Gastroesophageal sphincter (tissue), 4 donors: ENCODE measurements at regions not wholly inside any gene's neighbourhood (a gene's known extent, or its start where the extent isn't known, plus 50 kb on each side); places are given as distances from the start of the nearest gene placed in this dataset.

Source experiments
- ATAC-seq: fragments of 150-250 bp; one replicate; pipeline ENCODE4 v1.9.1; 2016; ENCODE audit warnings: mild to moderate bottlenecking, moderate library complexity
- H3K27ac ChIP-seq, 4 donors: fragments of 200-600 bp; sonication (generic) in 3 of 4; 1 replicate in 3 of 4; 2 replicates in 1 of 4; pipeline ENCODE4 v1.5.1; 2016 to 2019
- H3K27me3 ChIP-seq: fragments of 200-600 bp; sonication (generic); one replicate; pipeline ENCODE4 v1.5.1; 2019
- H3K36me3 ChIP-seq, 2 donors: fragments of 200-600 bp; sonication (generic); one replicate each; pipeline ENCODE4 v1.5.1; 2019; ENCODE audit warnings: control low read depth in 1 of 2
- H3K4me1 ChIP-seq, 3 donors: fragments of 200-600 bp; sonication (generic); 1 replicate in 2 of 3; 2 replicates in 1 of 3; pipeline ENCODE4 v1.5.1; 2016 to 2019; ENCODE audit warnings: control low read depth in 2 of 3
- H3K4me3 ChIP-seq, 2 donors: fragments of 200-600 bp; sonication (generic); one replicate each; pipeline ENCODE4 v1.5.1; 2019; ENCODE audit warnings: mild to moderate bottlenecking in 1 of 2, moderate library complexity in 1 of 2
- H3K9me3 ChIP-seq, 3 donors: fragments of 200-600 bp; sonication (generic); one replicate each; pipeline ENCODE4 v1.5.1; 2017 to 2019; ENCODE audit warnings: control low read depth in 2 of 3
- EP300 ChIP-seq: sonication (generic); formaldehyde crosslinking; IDR thresholded peaks from one replicate; pipeline ENCODE4 v1.6.1; 2017; ENCODE audit warnings: antibody characterized with exemption, mild to moderate bottlenecking
- POLR2A ChIP-seq, 2 donors: fragments of 450-650 bp; IDR thresholded peaks; one replicate each; pipeline ENCODE4 v1.6.1; 2017; ENCODE audit warnings: antibody characterized with exemption in 2 of 2, mild to moderate bottlenecking in 2 of 2, moderate library complexity in 1 of 2
- POLR2AphosphoS5 ChIP-seq: sonication (generic); formaldehyde crosslinking; IDR thresholded peaks from one replicate; pipeline ENCODE4 v1.6.1; 2017; ENCODE audit warnings: antibody characterized with exemption
- WGBS, 2 donors: methylation state at CpG; one replicate each; pipeline ENCODE4 v1.1.5; 2018; ENCODE audit warnings: low coverage in 1 of 2; 5-methylcytosine and 5-hydroxymethylcytosine counted together
- TF ChIP-seq, protein P1 (sequence below), 4 experiments: fragments of 200-600 bp in 2 of 4; fragments of 450-650 bp in 2 of 4; sonication (generic) in 1 of 4; IDR thresholded peaks; one replicate each; pipeline ENCODE4 v1.5.1; 2017 to 2019; ENCODE audit warnings: antibody characterized with exemption in 4 of 4, mild to moderate bottlenecking in 2 of 4, moderate library complexity in 2 of 4

DNA sequence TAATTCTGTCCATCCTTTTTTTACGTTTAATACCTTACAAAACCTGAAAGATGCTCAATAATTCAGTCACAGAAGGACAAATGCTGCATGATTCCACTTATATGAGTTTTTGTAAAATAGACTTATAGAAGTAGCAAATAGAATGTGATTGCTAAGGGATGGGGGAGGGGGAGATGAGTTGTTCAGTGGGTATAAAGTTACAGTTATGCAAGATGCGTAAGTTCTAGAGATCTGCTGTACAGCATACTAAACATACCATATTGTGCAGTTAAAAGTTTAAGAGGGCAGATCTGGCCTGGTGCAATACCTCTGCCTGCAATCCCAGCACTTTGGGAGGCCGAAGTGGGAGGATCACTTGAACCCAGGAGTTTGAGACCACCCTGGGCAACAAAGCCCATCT is 78.8 kb downstream of the TET3 start:
- H3K36me3 ChIP-seq = no peaks in the 10 kb centered on the region
- H3K4me1 ChIP-seq = peaks cover 0 to 12% (median 0%) of the 10 kb centered on the region in 3 donors
- no peak for ATAC-seq
- no peaks in the 10 kb centered on the region for H3K27me3 ChIP-seq
- 81 to 93% methylated on average over 3 of the region's 3 CpGs for WGBS, 2 donors
- TF ChIP-seq EP300 (no peak), POLR2A (IDR thresholded peaks at IDR 0.05) (no peak), POLR2AphosphoS5 (no peak)
- TF ChIP-seq, protein P1, sequence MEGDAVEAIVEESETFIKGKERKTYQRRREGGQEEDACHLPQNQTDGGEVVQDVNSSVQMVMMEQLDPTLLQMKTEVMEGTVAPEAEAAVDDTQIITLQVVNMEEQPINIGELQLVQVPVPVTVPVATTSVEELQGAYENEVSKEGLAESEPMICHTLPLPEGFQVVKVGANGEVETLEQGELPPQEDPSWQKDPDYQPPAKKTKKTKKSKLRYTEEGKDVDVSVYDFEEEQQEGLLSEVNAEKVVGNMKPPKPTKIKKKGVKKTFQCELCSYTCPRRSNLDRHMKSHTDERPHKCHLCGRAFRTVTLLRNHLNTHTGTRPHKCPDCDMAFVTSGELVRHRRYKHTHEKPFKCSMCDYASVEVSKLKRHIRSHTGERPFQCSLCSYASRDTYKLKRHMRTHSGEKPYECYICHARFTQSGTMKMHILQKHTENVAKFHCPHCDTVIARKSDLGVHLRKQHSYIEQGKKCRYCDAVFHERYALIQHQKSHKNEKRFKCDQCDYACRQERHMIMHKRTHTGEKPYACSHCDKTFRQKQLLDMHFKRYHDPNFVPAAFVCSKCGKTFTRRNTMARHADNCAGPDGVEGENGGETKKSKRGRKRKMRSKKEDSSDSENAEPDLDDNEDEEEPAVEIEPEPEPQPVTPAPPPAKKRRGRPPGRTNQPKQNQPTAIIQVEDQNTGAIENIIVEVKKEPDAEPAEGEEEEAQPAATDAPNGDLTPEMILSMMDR (IDR thresholded peaks at IDR 0.05) = no peak
- no peak overlapping the region for H3K4me3 ChIP-seq
- no peak overlapping the region for H3K27ac ChIP-seq
- H3K9me3 ChIP-seq = no peaks in the 10 kb centered on the region

DNA sequence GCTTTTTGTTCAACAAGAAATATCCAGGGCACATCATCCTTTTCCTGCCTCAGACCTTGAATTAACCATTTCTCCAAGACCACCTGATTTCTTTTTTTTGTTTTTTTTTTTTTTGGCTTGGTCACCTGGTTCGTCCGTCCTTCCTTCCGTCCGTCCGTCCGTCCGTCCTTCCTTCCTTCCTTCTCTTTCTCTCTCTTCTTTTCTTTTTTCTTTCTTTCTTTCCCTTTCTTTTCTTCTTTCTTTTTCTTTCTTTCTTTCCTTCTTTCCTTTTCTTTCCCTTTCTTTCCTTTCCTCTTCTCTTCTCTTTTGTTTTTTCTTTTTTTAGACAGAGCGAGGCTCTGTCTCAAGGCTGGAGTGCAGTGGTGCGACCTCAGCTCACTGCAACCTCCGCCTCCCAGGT is 80.7 kb downstream of the TET3 start:
- H3K36me3 ChIP-seq = no peaks in the 10 kb centered on the region

DNA sequence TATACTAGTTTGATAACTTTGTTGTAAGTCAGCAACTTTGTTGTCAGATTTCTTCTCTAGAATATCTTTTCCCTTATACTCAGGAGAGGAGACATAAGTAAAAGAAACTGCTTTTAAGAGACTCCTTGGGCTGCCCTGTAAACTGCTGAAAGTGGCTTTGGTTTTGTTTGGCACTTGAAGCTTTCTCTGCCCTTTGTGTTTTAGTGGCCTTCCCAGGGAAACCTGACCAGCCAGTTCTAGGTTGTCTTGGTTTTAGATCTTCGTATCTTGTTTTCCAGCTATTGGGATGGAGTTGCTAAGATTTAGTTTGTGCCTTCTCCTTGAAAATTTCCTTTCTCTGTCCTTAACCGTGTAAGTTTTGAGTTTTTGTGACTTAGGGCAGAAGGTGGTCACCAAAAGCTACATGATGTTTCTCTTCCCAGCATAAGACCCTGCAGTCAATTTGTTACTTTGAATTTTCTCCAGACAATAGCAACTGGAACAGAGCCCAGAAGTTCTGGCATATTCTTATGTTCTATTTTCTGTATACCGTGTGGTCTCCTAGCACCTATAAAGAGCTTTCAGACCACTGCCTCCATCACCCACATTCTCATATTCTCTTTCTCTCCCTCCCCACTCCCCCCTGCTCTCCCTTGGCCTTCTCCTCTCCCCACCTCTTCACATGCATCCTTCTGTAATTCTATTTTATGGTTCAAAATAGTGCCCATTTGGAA is 81.1 kb downstream of the BOLA3 start:
- 31 to 37% methylated on average over 2 to 3 of the region's 3 CpGs for WGBS, 2 donors
- H3K36me3 ChIP-seq = no peaks in the 10 kb centered on the region
- no peak for TF ChIP-seq EP300
- H3K4me3 ChIP-seq = no peak overlapping the region
- H3K9me3 ChIP-seq = no peaks in the 10 kb centered on the region
- no peaks in the 10 kb centered on the region for H3K27me3 ChIP-seq
- peak overlapping the region in 1 of 4 donors; percentile 17 for H3K27ac ChIP-seq
- peaks cover 0 to 12% (median 0%) of the 10 kb centered on the region in 3 donors for H3K4me1 ChIP-seq
- no peak for ATAC-seq

More for the DNA sequence above, 80.7 kb downstream of the TET3 start:
- no peak overlapping the region for H3K4me3 ChIP-seq
- no peaks in the 10 kb centered on the region for H3K27me3 ChIP-seq
- H3K4me1 ChIP-seq = peaks cover 0 to 12% (median 0%) of the 10 kb centered on the region in 3 donors
- no peaks in the 10 kb centered on the region for H3K9me3 ChIP-seq
- no peak overlapping the region for H3K27ac ChIP-seq
- no peak for ATAC-seq
- 88 to 91% methylated on average over 7 to 8 of the region's 10 CpGs for WGBS, 2 donors
- TF ChIP-seq POLR2AphosphoS5 (no peak), POLR2A (IDR thresholded peaks at IDR 0.05) (no peak), EP300 (no peak)
- TF ChIP-seq, protein P1 (IDR thresholded peaks at IDR 0.05) = no peak

DNA sequence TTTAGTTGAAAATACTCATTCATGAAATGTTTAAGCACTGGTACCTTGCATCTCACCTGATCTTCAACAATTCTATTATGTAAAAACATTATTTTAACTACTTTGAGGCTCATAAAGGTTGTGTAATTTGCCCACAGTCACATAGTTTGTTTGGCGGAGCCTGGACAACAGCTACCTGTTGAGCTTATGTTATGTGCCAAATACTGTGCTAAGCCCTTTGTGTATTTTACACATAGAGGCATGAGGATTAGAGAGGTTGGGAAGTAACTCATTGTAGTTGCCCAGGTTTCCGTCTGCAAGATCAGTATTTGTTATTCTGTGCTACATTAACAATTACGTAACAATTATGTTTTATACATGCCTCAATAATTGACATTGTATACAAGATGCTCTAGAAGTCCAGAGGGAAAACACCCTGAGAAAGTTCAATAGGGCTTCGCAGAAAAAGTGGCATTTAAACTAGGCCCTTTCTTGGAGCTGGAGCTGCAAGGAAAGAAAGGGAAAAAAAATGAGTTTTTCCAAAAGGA is 80.4 kb downstream of the BOLA3 start:
- WGBS, 2 donors = 61 to 73% methylated on average over 3 to 4 of the region's 4 CpGs
- no peak overlapping the region for H3K4me3 ChIP-seq
- peaks cover 0 to 12% (median 0%) of the 10 kb centered on the region in 3 donors for H3K4me1 ChIP-seq
- TF ChIP-seq, protein P1 (IDR thresholded peaks at IDR 0.05) = no peak
- TF ChIP-seq POLR2A (IDR thresholded peaks at IDR 0.05) = no peak
- no peaks in the 10 kb centered on the region for H3K36me3 ChIP-seq
- no peak overlapping the region for H3K27ac ChIP-seq
- H3K27me3 ChIP-seq = no peaks in the 10 kb centered on the region
- ATAC-seq = no peak
- H3K9me3 ChIP-seq = no peaks in the 10 kb centered on the region

DNA sequence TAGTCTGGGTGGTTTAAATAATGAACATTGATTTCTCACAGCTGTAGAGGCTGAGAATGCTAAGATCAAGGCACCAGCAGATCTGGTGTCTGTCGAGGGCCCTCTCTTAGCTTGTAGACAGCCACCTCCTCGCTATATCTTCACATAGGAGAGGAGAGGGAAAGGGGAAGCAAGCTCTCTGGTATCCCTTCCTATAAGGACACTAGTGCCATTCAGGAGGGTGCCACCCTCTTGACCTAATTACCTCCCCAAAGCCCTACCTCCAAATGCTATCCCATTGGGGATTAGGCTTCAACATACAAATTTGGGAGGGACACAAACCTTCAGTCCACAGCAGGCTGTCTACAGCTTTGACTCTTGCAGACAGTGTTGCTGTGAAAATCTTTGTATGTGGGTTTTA is 76.7 kb downstream of the BOLA3 start:
- Histone ChIP-seq H3K36me3 (peaks cover 0 to 6% of the 10 kb centered on the region in 2 donors), H3K9me3 (no peaks in the 10 kb centered on the region), H3K4me1 (peaks cover 0 to 12% (median 0%) of the 10 kb centered on the region in 3 donors), H3K27ac (no peak overlapping the region), H3K27me3 (no peaks in the 10 kb centered on the region), H3K4me3 (no peak overlapping the region)
- no peak for ATAC-seq
- TF ChIP-seq EP300 = no peak
- TF ChIP-seq, protein P1 (IDR thresholded peaks at IDR 0.05) = no peak
- no peak for TF ChIP-seq POLR2A (IDR thresholded peaks at IDR 0.05)
- no peak for TF ChIP-seq POLR2AphosphoS5
- WGBS, 2 donors = 100% methylated on average over 1 of the region's 2 CpGs; no CpG with 5 or more reads in 1 of the 2 donors
